ENCODE measurements at regions not wholly inside any gene's neighbourhood (a gene's known extent, or its start where the extent isn't known, plus 50 kb on each side); places are given as distances from the start of the nearest gene placed in this dataset.

DNA sequence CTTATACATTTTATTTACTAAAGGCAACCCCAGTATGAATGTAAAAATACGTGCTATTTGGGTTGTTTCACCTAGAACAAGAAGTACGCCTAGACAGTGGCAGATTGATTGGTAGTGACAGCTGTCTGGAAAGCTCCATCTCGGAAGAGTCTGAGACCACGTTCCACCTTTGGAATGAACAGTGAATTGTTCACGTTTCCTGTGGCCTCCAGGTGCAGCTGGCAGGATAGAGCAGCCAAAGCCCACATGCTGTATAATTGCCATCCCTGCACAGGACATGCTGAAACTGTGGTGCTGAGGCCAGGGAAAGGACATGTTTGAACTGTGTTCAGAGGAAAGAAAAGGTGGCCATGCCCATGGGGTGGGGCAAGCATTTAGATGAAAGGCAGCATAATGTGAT, 218.7 kb upstream of the MTNR1B start:
- TF ChIP-seq MXI1 (IDR thresholded peaks at IDR 0.05; ENCODE audit: low read depth, low read length) (no peak), SMC3 (IDR thresholded peaks at IDR 0.05; ENCODE audit: low read depth, low read length) (no peak), CTCF (IDR thresholded peaks at IDR 0.05) (no peak), JUND (IDR thresholded peaks at IDR 0.05) (no peak), REST (IDR thresholded peaks at IDR 0.05; ENCODE audit: low read depth, low read length) (no peak), RCOR1 (IDR thresholded peaks at IDR 0.05; ENCODE audit: low read length) (no peak), TEAD4 (IDR thresholded peaks at IDR 0.05; ENCODE audit: borderline replicate concordance, insufficient read depth) (no peak), EZH2phosphoT487 (IDR thresholded peaks at IDR 0.05; ENCODE audit: borderline replicate concordance, low read depth) (no peak), CHD2 (IDR thresholded peaks at IDR 0.05; ENCODE audit: low read length, partially characterized antibody) (no peak), PBX3 (IDR thresholded peaks at IDR 0.05) (no peak), FOXJ3 (CRISPR knock-in tag; IDR thresholded peaks at IDR 0.05) (no peak), FOXM1 (IDR thresholded peaks at IDR 0.05; ENCODE audit: low read depth) (no peak), ELF1 (IDR thresholded peaks at IDR 0.05) (no peak)

Data from SK-N-SH (cell line).